Forelimb muscle (tissue), 1 donor: ENCODE measurements at regions not wholly inside any gene's neighbourhood (a gene's known extent, or its start where the extent isn't known, plus 50 kb on each side); places are given as distances from the start of the nearest gene placed in this dataset.

Experiments used
- DNase-seq: peaks from one replicate; pipeline ENCODE4 v3.0.0-alpha.2; 2013; ENCODE audit warnings: low read depth

DNA sequence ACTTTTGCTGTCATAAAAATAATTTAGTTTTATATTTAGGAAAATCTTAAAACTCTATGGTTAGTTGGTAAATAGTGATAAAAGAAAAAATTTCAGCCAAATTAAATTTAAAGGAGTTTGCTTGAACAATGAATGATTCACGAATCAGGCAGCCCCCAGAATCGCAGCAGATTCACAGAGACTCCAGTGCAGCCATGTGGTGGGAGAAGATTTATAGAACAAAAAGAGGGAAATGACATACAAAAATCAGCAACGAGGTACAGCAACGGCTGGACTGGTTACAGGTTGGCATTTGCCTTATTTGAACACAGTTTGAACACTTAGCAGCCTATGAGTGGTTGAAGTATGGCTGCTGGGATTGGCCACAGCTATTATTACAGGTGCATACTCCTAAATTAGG, 96.4 kb upstream of the MYCBP2 start:
- no peak for DNase-seq

DNA sequence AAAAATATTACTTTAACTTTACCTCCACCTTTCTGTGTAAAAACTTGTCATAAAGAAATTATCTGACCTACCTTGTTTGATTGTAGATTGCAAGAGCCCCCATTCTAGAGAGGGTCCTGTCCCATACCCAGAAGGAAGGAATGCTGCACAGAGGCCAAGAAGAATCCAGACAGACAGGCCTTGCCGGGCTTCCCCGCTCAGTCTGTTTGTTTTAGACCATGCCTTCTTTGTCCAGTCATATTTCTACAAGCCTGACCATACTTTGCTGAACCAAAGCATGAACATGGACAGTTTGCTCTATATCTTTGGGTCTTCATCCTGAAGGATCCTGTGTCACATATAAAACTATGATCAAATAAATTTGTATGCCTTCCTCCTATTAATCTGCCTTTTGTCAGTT, 95.8 kb upstream of the MYCBP2 start:
- no peak for DNase-seq

DNA sequence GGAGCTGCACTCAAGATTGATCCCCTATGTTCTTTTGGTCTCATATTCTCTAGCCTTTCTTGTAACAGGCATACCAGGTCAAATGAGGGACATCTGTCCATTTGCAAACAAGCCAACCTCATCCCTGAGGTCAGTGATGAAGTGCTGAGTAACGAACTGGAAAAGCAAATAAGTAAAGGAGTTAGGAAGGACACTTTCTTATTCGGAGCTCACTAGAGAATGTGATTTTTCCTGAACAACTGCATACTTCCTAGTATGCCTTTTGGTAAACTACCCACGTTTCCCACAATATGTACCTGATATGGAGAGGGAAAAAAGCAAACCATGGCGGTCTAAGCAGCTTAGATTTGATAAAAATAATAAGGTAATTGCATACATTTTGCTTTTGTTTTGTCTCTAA, 91.0 kb upstream of the MYCBP2 start:
- DNase-seq, result no peak

DNA sequence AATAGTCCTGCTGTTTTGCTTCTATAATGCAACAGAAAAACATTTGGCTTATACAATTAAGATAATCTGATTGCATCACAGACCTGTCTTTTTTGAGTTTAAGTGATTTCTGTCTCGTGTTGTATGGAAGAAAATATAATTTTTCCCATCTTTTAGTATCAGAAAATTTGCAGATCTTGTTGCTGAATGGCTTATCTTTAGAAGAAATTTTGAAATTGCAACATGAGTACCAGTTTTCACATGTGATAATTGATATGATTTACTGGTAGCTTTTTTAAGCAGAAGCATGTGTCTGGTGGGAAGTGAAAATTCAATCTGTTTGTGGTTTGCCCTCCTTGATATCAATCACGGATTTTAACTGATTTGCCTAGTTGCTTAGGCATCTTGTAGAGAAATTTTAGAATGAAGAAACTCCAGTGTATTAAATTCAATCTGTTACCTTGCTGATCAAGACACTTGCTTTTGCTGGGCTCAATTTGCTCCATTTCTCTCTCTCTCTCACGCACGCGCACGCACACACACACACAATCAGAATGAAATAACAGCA, 89.8 kb upstream of the MYCBP2 start:
- no peak for DNase-seq

DNA sequence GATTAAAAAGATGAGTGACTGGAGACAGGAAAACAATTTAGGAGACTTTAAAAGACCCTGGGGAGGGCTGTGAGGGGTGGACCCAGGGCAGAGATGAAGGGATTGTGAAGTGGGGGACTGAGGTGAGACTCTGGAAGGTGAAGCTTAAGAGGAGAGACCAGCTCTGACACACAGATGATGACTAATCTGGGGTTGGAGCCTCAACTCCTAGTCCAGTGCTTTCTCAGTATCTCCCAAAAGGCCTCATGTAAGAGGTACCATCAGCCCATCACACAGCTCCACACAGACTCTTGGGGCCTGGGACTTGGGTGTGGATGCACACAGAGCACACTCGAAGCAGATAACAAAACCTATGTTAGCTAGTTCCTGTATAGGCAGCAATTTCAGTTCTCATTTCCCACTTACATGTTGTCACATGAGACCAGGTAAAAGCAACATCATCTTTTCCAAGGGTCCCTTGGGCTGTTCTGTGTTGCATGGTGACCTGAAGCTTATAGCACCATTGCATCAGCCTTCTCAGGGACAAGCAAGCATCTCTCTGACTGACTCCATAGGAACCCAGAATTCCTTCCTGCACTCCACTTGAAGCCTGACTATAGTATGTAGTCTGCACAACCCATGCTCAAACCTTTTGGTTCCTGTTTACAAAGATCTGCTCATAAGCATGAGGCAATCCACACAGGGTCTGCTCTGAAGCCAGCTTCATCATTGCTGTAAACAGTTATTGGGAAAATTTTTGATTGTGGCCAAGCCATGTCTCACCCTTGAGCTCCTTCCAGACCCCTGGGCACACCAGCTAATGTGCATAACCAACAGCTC, 88.6 kb upstream of the MYCBP2 start:
- DNase-seq, result no peak

DNA sequence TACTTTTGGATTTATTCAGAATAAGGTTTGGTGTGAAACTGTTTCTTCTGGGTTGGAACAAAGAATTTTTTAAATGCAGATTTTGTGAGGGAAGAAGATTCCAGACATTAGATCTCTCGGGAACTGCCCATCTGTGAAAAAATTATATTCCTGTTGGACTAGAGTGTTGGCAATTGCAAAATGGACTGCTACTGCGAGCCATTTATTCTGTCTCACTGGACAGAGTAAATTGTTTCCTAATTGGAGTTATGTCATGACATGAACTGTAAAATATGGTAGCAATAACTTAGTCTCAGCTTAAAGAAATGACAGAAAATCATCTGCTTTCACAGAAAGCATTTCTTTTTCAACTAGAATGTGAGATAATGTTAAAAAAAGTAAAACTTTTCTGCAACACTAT, 86.0 kb upstream of the MYCBP2 start:
- DNase-seq, result no peak

DNA sequence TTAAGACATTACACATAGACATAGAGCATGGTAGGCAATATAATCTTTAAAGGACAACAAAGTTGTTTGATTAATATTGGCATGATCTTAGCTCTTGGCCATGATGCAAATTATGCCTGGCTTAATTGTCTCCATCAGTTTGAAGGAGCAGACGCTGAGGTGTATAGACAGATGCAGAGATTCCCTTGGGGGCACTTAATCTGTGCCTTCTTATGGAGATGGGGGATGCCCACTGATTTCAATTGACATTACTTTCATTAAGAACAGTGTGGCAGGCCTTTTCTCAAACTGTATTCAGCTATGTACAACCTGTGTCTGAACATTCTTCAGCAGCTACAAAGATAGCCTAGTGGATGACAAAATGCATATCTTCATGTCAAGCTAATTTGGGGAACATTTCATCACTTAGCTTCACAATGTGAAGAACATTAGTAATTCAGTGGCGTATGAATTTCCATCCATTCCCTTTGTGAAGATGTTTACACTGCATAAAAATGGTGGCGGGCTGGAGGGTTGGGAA, 85.3 kb upstream of the MYCBP2 start:
- DNase-seq, result no peak

DNA sequence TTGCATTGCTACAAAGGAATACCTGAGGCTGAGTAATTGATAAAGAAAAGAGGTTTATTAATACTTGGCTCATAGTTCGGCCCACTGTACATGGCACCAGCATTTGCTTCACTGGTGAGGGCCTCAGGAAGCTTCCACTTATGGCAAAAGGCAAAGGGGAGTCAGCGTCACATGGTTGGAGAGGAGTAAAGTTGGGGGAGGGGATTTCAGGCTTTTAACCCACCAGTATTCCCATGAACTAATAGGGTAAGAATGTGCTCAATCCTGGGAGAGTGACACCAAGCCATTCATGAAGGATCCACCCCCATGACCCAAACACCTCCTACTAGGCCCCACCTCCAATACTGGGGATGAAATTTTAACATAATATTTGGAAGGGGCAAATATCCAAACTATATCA, 82.5 kb upstream of the MYCBP2 start:
- DNase-seq, result no peak

DNA sequence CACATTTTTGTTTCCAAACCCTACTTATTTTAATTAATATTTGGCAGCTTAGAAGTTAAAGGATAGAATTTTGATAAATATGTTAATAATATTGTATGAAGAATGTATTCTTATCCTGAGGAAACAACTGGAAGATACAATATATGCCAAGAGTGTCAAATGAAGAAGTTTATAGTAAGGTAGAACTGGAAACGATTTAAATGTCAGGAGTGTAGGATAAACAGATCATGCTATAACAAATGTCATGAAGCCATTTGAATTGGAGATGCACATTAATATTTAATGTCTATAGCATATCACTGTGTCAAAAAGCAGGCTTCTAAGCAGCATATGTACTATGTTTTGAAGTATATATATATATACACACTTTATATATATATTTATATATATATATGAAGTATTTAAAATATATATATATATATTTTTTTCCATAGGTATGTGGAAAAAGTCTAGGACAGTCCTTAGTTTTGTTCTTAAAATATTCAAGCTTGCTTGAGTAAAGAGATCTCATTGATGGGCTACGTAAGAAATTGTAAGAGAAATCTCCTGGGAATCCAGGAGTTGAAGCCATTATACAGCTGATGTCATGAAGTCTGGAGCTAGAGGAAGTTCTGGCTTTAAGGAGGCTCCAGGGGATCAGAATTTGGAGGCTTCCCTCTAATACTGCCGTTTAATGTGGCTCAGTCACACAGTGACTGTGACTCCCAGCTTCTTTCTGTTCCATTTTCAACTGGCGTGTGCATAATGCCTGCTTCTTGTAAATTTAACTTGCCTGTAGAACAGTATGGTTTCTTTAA, 79.9 kb upstream of the MYCBP2 start:
- no peak for DNase-seq

DNA sequence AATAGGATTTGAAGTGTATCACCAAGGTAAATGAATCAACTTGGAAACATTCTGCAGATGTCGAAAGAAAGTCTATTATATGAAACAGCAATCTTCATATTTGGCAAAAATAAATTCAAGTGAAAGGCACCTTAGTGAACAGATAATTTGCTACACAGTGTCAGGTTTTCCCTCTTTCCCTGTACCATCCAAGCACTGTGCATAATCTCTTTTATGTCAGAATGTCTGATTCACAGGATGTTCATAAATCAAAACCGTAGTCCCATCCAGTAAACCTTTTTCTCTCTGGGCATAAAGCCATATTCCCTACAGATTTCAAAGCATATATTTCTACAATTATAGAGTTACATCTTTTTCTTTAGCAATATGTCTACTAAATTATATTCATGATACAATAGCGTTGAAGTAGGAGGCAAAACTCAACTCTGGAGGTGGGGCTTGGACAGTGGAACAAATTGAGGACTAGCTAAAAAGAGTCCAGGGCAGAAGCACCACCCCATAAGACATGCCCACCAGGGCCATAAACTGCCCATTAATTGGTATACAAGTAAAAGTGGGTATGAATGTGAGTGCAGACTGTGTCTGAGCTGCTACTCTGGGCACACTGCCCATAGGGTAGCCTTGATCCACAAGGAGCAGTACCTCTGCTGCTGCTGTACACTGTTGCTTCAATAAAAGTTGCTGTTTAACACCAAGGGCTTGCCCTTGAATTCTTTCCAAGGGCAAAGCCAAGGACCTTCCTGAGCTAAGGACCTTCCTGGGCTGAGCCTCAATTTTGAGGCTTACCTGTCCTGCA, 72.1 kb upstream of the MYCBP2 start:
- no peak for DNase-seq

DNA sequence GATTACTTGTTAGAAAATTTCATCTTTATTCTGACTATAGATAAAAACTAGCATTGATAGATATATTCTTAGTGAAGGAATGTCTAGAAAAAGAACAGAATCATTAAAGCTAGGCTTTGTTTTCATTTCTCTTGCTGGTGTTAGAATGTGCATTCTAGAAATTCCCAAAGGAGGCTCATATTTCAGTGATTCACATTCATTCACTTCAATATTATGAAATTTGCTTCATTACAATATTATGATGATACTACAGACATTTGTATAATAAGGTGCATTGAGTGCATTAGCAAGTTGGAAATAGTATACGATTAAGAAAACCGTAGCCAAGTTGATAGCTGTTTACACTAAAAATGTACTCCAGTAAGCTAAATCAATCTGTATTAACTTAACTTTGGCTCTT, 70.7 kb upstream of the MYCBP2 start:
- DNase-seq, result no peak

DNA sequence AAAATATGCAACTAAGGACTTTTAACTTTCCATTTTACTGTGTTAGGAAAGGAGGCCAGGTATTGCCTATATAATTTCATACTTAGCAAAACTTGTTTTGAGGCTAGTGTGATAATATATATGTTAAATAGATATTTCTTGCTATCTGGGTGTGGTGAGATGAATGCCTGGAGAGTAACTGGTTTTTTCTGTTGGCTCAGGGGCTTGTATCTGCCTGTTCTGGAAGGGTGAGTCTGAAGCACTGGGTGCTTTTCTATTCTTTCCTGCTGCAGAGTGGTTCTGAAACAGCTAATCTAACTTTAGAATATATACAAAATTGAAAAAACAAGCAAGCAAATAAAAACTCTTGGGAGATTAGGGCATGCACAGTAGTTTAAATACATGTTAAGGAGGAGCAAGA, 64.6 kb upstream of the MYCBP2 start:
- no peak for DNase-seq

DNA sequence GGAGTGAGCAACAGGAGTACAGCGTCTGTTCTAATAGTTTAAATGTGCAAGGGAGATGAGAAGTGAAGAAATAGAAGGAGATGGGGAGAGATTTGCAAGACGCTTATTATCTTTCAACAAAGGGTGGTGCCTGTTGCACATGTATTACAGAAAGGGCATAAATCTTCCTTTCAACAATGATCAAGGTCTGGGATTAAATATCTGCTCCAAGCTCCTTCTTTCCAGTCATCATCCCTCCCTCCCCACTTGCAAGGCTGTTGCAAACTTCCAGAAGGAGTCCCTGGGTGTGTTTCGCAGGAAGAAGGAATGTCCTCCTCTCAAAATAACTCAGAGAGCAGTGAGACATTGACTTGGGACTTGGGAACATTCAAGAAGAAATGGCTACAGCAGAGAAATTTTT, 63.5 kb upstream of the MYCBP2 start:
- no peak for DNase-seq

DNA sequence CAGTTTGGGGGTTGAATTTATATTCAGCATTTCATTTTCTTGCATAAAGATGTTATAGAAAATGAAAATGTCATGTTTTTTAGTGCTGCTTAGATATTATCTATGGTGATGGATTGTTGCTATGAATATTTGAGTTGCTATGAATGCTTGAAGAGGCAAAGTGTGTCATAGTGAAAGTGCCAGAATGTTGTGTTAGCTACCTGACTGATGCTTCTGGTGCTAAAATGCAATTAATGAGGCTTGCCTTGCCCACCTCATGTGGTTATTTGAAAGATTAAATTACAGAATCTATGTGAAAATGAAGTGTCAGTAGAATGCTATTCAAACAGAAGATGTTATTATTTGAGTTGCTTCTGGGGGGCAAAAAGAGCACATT, 62.7 kb upstream of the MYCBP2 start:
- no peak for DNase-seq

DNA sequence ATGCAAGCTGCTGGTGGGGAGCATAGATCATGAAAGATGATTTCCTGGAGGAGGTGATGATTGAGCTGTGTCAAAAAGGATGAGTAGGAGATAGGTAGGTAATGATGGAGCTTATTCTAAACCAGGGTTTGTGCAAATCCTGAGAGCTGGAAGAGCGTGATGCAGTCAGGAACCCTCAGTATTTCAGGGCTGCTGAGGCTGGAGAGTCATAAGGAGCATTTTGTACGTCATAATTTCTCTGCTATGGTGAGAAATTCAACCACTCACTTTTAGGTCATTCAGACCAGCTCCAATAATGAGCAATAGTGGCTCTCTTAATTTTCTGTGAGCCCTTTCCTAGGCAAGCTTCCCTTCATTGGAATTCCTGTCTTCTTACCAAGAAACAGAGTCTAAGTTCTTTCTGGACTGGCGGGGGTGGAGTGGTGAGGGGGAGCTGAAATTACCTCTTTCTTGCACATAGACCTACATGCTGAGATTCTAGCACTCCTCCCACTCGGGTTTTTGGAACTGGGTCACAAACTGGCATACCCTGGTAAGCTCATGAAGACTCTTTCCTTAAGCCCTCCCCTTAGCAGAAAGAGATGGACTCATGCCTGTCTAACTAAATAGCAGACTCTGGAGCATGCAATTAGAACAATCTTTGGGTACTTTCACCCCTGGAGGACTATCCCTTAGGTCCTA, 62.2 kb upstream of the MYCBP2 start:
- no peak for DNase-seq

DNA sequence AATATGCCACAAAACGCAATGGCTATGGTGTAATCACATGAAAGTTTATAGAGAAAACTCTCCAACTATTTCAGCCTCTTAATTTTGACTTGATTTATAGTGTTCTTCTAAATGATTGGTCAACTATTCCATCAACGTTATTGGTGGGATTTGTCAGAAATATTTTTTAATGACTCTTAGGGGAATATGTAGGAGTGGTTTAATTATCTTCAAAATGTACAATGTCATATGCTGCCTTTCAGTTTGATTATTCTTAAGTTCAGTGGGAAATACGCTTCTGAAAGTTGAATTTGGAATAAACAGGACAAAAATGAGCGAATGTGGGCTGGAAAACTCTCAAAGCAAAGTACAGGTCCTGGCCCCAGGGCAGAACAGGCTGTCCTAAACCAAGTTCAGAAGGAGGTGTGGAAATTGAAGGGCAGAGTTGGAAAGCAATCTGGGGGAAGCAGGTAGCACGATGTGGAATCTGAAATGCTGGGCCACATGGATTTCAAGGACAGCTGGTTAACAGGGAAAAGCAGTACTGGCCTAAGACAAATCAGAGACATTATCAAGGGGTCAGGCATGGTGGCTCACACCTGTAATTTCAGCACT, 60.8 kb upstream of the MYCBP2 start:
- DNase-seq, result no peak

DNA sequence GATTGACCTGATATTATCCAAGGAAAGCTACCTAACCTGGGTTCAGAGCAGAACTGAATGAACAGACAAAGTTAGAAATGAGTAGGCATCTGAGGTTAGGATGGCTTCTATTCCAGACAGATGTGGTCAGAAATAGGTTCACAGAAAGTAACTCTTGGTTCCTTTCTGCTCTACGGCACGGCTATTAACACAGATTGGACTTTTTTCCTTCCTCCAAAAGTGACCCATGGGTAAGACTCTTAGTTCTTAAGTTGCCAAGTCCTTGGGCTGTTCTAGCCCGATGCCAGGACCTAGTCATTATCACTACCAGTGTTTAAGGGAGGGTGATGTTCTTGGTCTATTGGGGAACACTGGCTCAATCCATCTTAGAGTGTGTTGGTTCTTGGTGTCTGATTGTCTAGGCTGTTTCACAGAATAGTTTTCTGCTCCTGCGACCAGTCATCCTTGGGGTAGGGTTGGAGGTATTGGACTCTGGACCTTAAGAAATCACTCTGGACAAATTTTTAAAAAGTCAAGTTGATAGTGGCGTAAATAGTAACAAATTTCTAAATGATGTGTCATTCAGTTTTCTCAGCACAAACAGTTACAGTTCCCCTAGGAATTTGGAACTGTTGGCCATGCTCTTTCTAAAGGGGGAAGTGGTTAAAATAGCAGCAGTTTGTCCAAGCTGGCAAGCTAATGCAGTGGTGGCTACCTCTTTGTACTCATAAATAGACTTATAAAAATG, 60.1 kb upstream of the MYCBP2 start:
- no peak for DNase-seq

DNA sequence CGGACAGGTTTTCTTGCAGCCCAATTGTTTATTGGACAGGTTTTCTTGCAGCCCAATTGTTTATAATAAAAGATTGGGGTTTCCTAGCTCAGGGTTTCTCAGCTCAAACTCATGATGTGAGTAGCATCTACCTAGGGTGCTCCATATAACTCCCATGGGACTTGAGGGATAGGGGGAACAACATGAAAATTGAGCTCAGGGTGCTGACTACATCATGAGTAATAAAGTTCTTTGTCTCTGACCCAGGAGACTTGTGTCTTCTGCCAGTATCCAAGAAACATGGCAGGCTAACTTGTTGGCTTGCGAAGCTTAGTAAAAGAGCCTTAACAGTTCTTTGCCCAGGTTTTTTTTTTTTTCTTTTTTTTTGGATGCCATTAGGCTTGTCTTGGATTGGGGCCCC, 59.2 kb upstream of the MYCBP2 start:
- no peak for DNase-seq

DNA sequence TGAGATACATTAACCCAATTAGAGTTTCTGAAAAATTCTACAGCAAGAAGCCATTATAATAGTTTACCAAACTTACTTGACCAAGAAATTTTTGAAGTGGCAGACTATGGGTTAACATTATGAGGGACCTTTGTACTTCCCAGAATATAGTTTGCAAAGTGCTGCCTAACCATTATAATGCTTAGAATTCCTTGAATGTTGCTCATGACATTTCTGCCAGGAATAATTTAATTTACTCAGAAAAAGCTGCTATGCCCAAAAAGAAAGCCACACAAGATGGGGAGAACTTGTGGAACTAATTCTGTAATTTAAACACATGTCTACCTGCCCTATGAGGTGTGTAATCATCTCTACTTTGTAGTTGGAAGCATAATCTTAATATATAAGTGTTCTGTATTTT, 58.1 kb upstream of the MYCBP2 start:
- DNase-seq, result no peak

DNA sequence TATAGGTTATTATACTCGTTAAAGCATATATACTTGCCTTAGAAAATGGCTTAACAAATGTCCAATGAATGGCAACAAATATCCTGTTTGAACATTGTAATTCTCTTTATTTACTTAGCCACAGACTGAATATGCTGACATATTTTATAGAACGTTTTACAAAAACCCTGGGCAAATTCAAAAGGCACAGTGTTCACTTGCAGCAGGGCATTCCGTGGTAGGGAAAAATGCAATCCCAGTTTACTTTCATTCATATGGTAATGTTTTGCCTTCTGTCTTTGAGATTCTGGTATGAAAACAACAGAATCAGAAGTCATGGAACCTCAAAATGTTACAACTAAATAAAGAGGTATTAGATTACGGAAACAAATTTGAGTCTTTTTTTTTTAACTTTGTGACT, 56.2 kb upstream of the MYCBP2 start:
- no peak for DNase-seq
